ENCODE measurements at regions not wholly inside any gene's neighbourhood (a gene's known extent, or its start where the extent isn't known, plus 50 kb on each side); places are given as distances from the start of the nearest gene placed in this dataset.
"Not testable (repeated sequence)": the region's sequence is repeated elsewhere in the genome, so short reads cannot be mapped to it uniquely, and the experiment has no call there.

DNA sequence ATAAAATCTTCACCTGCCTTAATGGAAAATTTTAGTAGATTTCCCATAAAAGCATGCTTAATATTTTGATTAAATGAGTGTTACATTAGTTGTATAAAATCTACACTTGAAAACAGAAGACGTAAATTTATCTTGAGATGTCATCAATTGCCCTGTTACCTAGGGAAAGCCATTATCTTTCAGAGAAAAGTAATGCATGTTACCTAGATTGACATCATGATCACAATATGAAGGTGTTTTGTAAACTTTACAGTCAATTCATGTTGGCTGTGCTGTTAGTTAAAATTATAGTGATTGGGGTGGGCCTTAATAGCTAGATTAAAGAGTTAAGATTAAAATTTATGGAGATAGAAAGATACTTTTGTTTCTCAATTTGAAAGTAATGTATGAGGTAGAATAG, 293.2 kb upstream of the PCDH18 start:
- no peak for DNase-seq

GRCh38 chr4:137823007-137823406, 290.7 kb upstream of the PCDH18 start:
- no peak for DNase-seq

- DNase-seq, result peak; percentile 29
These were observed 287.7 kb upstream of the PCDH18 start for GRCh38 chr4:137819964-137820383.

DNA sequence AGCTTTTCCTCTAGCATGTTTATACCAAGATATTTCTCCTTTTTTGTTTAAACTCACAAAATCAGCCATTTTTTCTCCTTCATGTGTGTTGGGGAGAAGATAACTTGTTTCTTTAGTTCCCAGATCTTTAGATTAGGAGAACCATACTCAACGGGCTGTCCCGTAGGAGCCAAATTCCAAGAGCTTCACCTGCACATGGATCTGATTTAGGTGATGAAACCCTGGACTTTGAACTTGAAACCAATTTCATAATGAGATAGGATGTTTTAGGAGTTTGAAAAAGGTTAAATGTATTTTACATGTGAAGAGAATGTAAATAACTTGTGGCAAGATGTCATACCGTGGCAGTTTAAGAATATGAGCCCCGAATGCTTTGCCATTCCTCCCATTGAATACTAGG, 280.0 kb upstream of the PCDH18 start:
- DNase-seq, result no peak

DNA sequence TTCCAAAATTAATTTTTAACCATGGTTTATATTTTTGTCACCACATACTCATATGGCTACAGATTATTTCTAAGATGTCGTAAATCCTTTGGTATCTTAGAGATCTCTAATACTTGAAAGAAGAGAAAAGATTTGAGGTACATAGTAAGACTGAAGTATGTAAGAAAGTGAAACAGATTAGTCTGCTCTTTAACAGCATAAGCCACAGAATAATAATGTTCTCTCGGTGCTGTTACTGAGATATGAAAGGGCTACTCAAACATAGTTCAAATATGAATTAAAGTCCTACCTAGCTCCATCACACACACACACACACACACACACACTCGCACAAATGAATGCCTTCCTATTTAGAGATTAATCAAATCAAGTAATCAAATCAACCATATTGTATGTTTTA, 274.1 kb upstream of the PCDH18 start:
- no peak for DNase-seq

DNA sequence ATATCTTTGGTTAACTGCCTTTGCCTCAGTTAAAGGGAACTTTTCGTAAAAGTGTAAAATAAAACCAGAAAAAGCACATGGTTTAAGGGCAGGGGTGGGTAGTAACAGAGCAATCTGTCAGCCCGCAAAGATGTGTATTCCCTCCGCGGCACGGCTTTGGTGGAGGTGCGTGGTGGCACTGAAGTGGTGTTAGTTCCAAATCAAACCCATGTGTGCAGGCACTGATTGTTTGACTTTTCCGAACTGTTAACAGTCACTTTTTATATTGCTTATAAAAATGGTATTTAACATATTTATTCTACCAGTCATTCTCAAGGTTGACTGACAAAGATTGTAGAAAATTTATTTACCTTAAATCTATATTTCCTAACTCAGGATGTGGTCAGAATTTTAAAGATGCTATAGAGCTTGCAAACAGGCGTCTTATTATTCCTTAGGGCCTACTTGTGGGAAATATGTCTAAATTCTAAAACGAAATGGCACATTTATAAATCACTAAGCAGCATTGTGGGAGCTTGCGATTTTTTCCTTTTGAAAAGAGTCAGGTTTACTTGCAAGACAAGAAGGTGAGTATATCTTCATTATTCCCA, 272.7 kb upstream of the PCDH18 start:
- DNase-seq, result no peak

GRCh38 chr4:137800861-137801260, 268.6 kb upstream of the PCDH18 start:
- DNase-seq, result no peak

DNA sequence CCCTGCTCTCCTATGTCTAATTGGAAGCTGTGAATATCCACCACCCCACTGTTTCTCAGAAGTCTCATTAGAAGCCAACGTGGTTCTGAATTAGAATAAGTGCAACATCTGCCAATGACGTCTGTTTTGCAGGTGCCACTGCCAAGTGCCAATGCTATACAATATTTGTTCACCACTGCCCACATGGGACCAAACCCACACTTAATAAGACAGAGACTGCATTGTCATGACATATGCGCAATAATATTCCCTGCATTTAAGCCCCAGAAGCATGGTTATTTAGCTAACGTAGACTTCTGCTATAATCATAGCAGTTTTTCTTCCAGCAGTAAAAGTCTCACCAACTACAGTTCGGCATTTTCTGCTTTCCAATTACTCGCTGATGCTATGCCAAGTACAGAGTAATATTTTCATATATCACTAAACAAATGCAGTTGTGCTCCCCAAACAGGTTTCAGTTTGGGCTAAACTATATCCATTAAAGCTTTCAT, 262.5 kb upstream of the PCDH18 start:
- no peak for DNase-seq

DNA sequence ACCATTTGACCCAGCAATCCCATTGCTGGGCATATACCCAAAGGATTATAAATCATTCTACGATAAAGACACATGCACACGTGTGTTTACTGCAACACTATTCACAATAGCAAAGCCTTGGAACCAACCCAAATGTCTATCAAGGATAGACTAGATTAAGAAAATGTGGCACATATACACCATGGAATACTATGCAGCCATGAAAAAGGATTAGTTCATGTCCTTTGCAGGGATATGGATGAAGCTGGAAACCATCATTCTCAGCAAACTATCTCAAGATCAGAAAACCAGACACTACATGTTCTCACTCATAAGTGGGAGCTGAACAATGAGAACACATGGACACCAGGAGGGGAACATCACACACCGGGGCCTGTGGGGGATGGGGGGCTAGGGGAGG, 257.0 kb upstream of the PCDH18 start:
- DNase-seq, result not testable (repeated sequence)

GRCh38 chr4:137783923-137784322, 251.6 kb upstream of the PCDH18 start:
- DNase-seq, result not testable (repeated sequence)

GRCh38 chr4:137775701-137776100, 243.4 kb upstream of the PCDH18 start:
- DNase-seq, result no peak

DNA sequence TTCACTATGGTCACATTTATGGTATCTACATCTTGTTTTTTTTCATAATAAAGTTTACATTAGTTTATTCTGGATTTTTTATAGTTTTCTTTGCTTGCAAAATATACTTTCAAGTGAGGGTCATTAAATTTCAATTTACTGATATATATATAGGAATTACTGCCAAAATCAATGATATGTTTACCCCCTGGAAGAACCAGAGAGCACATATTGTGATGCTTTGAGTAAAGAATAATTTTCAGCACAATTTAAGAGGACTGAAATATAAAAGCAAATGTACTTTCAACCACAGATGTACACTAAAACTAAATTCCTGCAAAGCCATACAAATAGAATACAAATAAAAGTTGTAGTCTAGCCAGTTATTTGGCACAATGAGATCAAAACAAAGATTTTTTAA, 242.2 kb upstream of the PCDH18 start:
- DNase-seq, result no peak

- DNase-seq, result no peak
These were observed 236.6 kb upstream of the PCDH18 start for GRCh38 chr4:137768881-137769280.

DNA sequence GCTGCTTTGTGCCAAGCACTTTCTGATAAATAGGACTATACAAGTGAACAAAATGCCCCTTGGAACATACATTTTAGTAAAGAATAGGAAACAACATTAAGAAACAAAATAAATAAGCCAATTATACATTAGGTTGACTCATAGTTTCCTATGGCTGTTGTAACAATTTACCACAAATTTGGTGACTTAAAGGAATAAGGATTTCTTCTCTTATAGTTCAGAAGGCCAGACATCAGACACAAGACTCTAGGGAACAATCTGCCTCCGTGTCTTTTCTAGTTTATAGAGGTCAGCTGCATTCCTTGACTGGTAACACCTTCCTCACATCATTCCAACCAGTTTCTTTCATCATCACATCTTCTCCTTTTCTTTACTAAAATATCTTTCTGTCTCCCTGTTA, 235.9 kb upstream of the PCDH18 start:
- DNase-seq, result no peak

- no peak for DNase-seq
These were observed 230.3 kb upstream of the PCDH18 start for GRCh38 chr4:137762591-137762990.

GRCh38 chr4:137754652-137755471, 222.6 kb upstream of the PCDH18 start:
- DNase-seq, result no peak

GRCh38 chr4:137749466-137749865, 217.2 kb upstream of the PCDH18 start:
- no peak for DNase-seq

DNA sequence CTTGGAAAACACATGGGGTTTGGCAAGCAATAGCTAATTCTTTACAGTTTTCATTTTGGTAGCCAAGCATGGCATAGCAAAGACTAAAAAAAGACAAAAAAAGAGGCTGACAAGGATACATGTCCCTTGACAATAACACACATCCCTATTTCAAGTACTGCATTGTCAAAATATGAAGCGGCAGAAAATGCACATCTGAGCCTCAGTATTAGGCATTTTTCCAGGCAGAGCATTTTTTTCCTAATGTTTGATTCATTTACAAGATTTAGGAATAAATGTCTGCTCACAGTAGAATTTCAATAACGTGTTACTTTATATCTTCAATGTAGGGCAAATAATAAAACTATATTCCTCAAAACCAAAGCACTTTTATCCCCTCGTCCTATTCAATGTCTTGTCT, 216.3 kb upstream of the PCDH18 start:
- DNase-seq, result no peak

DNA sequence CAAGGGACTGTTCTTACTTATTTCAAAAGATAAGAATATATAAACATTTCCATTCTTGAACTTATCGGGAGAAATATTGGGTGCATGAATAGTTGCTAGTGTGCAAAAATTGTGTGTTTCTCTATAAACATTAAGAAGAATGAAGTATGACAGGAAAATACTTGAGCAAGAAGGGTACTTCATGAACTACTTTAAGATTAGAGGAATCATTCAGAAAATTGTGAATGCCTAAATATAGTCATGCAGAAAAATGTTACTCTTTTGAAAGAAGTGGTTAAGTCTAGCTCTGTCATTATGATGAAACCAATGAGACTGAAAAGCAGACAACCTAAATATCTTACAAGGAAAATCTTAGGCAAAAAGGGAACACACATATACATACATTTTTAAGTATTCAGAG, 207.8 kb upstream of the PCDH18 start:
- DNase-seq, result no peak

- DNase-seq, result no peak
These were observed 207.1 kb upstream of the PCDH18 start for GRCh38 chr4:137739391-137739790.

DNA sequence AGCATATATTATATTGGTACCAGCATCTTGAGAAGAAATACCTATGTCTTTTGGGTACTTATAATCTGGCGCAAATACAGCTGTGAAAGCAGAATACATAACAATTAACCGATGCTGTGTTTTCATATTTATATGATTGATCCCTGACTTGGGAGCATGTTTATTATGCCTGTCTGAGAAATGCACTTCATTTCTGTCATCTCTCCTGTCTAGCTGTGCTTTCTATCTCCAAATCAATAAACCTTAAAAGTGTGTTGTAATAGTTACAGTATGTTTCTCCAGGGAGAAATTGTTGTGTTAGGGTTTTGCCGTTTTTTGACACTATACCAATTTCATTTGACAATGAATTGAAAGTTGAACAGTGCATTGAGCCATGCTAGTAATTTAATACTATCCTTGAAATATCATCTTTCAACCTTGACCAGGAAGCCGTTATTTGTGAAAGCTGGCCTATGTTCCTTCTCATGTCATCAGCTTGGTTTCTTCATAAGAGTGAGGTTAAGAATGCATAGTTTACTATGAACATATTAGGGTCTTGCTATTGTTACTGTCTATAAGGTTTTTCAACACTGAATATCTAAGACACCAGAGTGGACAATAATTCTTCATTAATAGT, 206.2 kb upstream of the PCDH18 start:
- no peak for DNase-seq

GRCh38 chr4:137735561-137736104, 203.3 kb upstream of the PCDH18 start:
- no peak for DNase-seq
